ENCODE measurements at regions not wholly inside any gene's neighbourhood (a gene's known extent, or its start where the extent isn't known, plus 50 kb on each side); places are given as distances from the start of the nearest gene placed in this dataset.

DNA sequence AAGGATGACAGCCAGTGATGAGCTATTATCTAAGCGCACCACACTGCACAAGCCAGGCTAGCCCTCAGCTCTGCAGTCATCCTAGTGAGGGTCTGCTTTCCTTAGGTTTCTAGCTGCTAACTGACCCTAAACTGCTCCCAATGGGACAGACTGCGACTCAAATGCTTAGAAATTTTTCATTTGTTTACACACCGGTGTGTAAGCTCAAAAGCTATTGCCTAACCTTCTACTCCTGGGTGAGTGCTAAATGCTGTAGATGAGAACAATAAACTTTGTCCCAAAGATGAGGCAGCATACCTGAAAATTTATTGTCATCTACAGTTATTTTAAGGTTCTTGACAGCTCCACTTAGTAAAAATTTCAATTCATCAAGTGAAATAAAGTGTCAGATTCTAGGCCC lies 311.4 kb downstream of the TMEM167A start:
- in situ Hi-C loops (cut with MboI) (no loop called here), intact Hi-C loops (cut with micrococcal nuclease) (no loop called here)
- no peak overlapping the region for H3K4me2 ChIP-seq (ENCODE audit: insufficient read depth, low read length)
- no peaks in the 10 kb centered on the region for H4K20me1 ChIP-seq (replicated peaks; ENCODE audit: control insufficient read depth, insufficient read depth, low read length)
- no peaks in the 10 kb centered on the region; a peak in 1 of 5 replicates for H3K27me3 ChIP-seq (ENCODE audit: control insufficient read depth in 2 of 2, insufficient read depth in 2 of 2, low read length in 2 of 2)
- TF ChIP-seq POLR2AphosphoS2 (IDR thresholded peaks at IDR 0.05; ENCODE audit: low read length) (no peak), FOXJ2 (tag; IDR thresholded peaks at IDR 0.05) (no peak), STAG1 (CRISPR knock-in tag; IDR thresholded peaks at IDR 0.05; ENCODE audit: borderline replicate concordance) (no peak), ZBED1 (IDR thresholded peaks at IDR 0.05) (no peak), ZNF778 (CRISPR knock-in tag; IDR thresholded peaks at IDR 0.05) (no peak), CXXC5 (CRISPR knock-in tag; IDR thresholded peaks at IDR 0.05) (no peak), ZNF311 (CRISPR knock-in tag; IDR thresholded peaks at IDR 0.05) (no peak), ZNF239 (CRISPR knock-in tag; IDR thresholded peaks at IDR 0.05) (no peak), ZNF75A (CRISPR knock-in tag; IDR thresholded peaks at IDR 0.05) (no peak), SRSF7 (optimal IDR thresholded peaks at IDR 0.05; ENCODE audit: low read depth, low read length) (no peak), NCOA4 (IDR thresholded peaks at IDR 0.05; ENCODE audit: partially characterized antibody) (no peak), SRSF3 (IDR thresholded peaks at IDR 0.05; ENCODE audit: insufficient read depth, low read length) (no peak), JUN (IDR thresholded peaks at IDR 0.05; ENCODE audit: borderline replicate concordance, low read depth, low read length) (no peak), JUN (CRISPR knock-in tag; IDR thresholded peaks at IDR 0.05; ENCODE audit: borderline replicate concordance) (no peak)
- TF ChIP-seq, protein P1, sequence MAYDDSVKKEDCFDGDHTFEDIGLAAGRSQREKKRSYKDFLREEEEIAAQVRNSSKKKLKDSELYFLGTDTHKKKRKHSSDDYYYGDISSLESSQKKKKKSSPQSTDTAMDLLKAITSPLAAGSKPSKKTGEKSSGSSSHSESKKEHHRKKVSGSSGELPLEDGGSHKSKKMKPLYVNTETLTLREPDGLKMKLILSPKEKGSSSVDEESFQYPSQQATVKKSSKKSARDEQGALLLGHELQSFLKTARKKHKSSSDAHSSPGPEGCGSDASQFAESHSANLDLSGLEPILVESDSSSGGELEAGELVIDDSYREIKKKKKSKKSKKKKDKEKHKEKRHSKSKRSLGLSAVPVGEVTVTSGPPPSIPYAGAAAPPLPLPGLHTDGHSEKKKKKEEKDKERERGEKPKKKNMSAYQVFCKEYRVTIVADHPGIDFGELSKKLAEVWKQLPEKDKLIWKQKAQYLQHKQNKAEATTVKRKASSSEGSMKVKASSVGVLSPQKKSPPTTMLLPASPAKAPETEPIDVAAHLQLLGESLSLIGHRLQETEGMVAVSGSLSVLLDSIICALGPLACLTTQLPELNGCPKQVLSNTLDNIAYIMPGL (CRISPR knock-in tag; IDR thresholded peaks at IDR 0.05), result no peak
- CTCF ChIA-PET (ENCODE audit: low intra/inter-chr PET ratio), result no interaction called here
- WGBS (ENCODE audit: insufficient coverage, low coverage, missing lambda C conversion rate), result 14% methylated on average over 3 of the region's 3 CpGs
- POLR2A ChIA-PET, result no interaction called here
- no peaks in the 10 kb centered on the region for H3K9me1 ChIP-seq (ENCODE audit: control insufficient read depth, insufficient read depth, low read length)
- no peaks in the 10 kb centered on the region for H3K9me3 ChIP-seq (replicated peaks; ENCODE audit: control insufficient read depth, insufficient read depth, low read depth, low read length)
- DNase-seq (ENCODE audit: extremely low read depth in 1 of 4, low spot score in 3 of 4), result no peak
- no peak overlapping the region for H3K9ac ChIP-seq (ENCODE audit: insufficient read depth in 1 of 2, low read depth in 2 of 2, low read length in 2 of 2)
- no peaks in the 10 kb centered on the region for H3K36me3 ChIP-seq (ENCODE audit: control insufficient read depth, insufficient read depth, low read length)
- no peak overlapping the region for H3K4me3 ChIP-seq
- H3K4me1 ChIP-seq (replicated peaks in 1 of 2; ENCODE audit: control insufficient read depth in 2 of 2, insufficient read depth in 2 of 2, low read length in 2 of 2), result no peaks in the 10 kb centered on the region
- H2AFZ ChIP-seq (ENCODE audit: low read depth, low read length), result no peak overlapping the region
- H3K27ac ChIP-seq (ENCODE audit: extremely low read depth, low read depth, low read length), result no peak overlapping the region
- no peak for FAIRE-seq
- H3K79me2 ChIP-seq (ENCODE audit: control insufficient read depth, insufficient read depth, low read length), result no peaks in the 10 kb centered on the region
- no peak for ATAC-seq
- BruUV-seq (replicated peaks), result no TSS peak
